ENCODE measurements at regions not wholly inside any gene's neighbourhood (a gene's known extent, or its start where the extent isn't known, plus 50 kb on each side); places are given as distances from the start of the nearest gene placed in this dataset.

DNA sequence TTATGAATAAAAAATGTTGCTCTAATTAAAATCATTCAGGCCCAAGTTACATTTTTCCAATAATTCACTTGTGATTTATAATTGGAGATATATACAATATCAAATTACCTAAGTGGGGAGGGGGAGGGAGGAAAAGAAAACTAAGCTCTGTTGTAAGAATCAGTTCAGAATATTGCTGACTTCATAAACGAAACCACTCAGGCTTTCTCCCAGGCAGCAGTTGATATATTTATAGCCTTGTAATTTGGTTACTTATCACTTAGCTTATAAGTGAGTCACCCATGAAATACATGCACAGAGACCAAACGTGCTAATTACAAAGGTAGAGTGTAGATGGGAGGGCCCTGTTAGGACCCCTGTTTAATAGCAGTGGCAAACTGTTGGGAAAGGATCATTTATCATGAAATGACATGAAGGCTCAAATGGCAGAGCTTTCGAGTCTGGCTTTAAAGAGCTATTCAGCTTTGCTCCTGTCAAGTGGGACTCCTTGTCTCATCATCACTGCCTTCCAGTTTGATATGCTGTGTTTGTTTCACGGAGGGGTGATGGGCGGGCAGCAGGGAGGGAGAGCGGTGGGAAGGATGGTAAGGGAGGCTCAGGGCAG lies 105.6 kb upstream of the PGRMC2 start:
- no peak for ATAC-seq
- no peaks in the 10 kb centered on the region for H3K79me2 ChIP-seq (ENCODE audit: insufficient read depth, low read length)
- H3K27ac ChIP-seq (ENCODE audit: extremely low read length, insufficient read depth, low read length): no peak overlapping the region
- H3K4me2 ChIP-seq (ENCODE audit: low read depth, low read length): no peak overlapping the region
- WGBS (ENCODE audit: low lambda C conversion rate): 28% methylated on average over 6 of the region's 6 CpGs
- intact Hi-C loops (cut with micrococcal nuclease; ENCODE audit: unreplicated experiment): no loop called here
- TF ChIP-seq ZNF749 (CRISPR knock-in tag; IDR thresholded peaks at IDR 0.05; ENCODE audit: borderline replicate concordance) (no peak), SMARCE1 (IDR thresholded peaks at IDR 0.05; ENCODE audit: borderline replicate concordance) (no peak), GABPA (IDR thresholded peaks at IDR 0.05; ENCODE audit: low read depth, low read length) (no peak), GABPA (CRISPR knock-in tag; IDR thresholded peaks at IDR 0.05; ENCODE audit: low read depth) (no peak), THAP9 (CRISPR knock-in tag; IDR thresholded peaks at IDR 0.05; ENCODE audit: borderline replicate concordance) (no peak), FOXJ3 (CRISPR knock-in tag; IDR thresholded peaks at IDR 0.05; ENCODE audit: borderline replicate concordance) (no peak), MEIS1 (CRISPR knock-in tag; IDR thresholded peaks at IDR 0.05; ENCODE audit: borderline replicate concordance) (no peak), ARID3A (IDR thresholded peaks at IDR 0.05; ENCODE audit: low read depth, low read length) (no peak), MYNN (CRISPR knock-in tag; IDR thresholded peaks at IDR 0.05; ENCODE audit: low read depth) (no peak), HHEX (CRISPR knock-in tag; IDR thresholded peaks at IDR 0.05) (no peak)
- TF ChIP-seq, protein P1, sequence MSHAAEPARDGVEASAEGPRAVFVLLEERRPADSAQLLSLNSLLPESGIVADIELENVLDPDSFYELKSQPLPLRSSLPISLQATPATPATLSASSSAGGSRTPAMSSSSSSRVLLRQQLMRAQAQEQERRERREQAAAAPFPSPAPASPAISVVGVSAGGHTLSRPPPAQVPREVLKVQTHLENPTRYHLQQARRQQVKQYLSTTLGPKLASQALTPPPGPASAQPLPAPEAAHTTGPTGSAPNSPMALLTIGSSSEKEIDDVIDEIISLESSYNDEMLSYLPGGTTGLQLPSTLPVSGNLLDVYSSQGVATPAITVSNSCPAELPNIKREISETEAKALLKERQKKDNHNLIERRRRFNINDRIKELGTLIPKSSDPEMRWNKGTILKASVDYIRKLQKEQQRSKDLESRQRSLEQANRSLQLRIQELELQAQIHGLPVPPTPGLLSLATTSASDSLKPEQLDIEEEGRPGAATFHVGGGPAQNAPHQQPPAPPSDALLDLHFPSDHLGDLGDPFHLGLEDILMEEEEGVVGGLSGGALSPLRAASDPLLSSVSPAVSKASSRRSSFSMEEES (CRISPR knock-in tag; IDR thresholded peaks at IDR 0.05): no peak
- H3K9ac ChIP-seq (ENCODE audit: insufficient read depth, low read depth, low read length): no peak overlapping the region
- no peak for DNase-seq (ENCODE audit: low spot score)
- H2AFZ ChIP-seq (ENCODE audit: low read length): no peak overlapping the region
- BruUV-seq (replicated peaks): no TSS peak
- no peaks in the 10 kb centered on the region for H4K20me1 ChIP-seq (ENCODE audit: insufficient read depth, low read length)
- ChIA-PET CTCF (ENCODE audit: low intra/inter-chr PET ratio, low total read pairs) (no interaction called here), POLR2A (no interaction called here)
- no peaks in the 10 kb centered on the region for H3K36me3 ChIP-seq (replicated peaks in 1 of 2; ENCODE audit: control insufficient read depth in 1 of 2, insufficient read depth in 2 of 2, low read length in 2 of 2)
- no peaks in the 10 kb centered on the region for H3K4me1 ChIP-seq (ENCODE audit: insufficient read depth, low read length)
- no peaks in the 10 kb centered on the region; a peak in 1 of 5 replicates for H3K27me3 ChIP-seq (ENCODE audit: control insufficient read depth in 1 of 2, insufficient read depth in 2 of 2, low read length in 2 of 2)
- no peak overlapping the region for H3K4me3 ChIP-seq (replicated peaks in 1 of 3; ENCODE audit: insufficient read depth in 1 of 3, low read depth in 2 of 3, low read length in 3 of 3)
- H3K9me3 ChIP-seq (ENCODE audit: low read length): no peaks in the 10 kb centered on the region
- in situ Hi-C loops (cut with HindIII; ENCODE audit: extremely low pct_ligation_motif_present, low pct_unique_long_range_greater_than_20kb): no loop called here
- FAIRE-seq: no peak

Measured in HepG2 (cell line).